H1 (cell line): ENCODE measurements at regions not wholly inside any gene's neighbourhood (a gene's known extent, or its start where the extent isn't known, plus 50 kb on each side); places are given as distances from the start of the nearest gene placed in this dataset.

Experiments used
- TCF12 ChIP-seq: IDR thresholded peaks from 2 replicates; pipeline ENCODE4 v1.6.1; 2011; ENCODE audit warnings: low read depth, mild to moderate bottlenecking, low read length
- TF ChIP-seq, protein P1 (sequence below): IDR thresholded peaks from 2 replicates; pipeline ENCODE4 v1.6.1; 2012; ENCODE audit warnings: low read length, inconsistent platforms

- TF ChIP-seq, protein P1, sequence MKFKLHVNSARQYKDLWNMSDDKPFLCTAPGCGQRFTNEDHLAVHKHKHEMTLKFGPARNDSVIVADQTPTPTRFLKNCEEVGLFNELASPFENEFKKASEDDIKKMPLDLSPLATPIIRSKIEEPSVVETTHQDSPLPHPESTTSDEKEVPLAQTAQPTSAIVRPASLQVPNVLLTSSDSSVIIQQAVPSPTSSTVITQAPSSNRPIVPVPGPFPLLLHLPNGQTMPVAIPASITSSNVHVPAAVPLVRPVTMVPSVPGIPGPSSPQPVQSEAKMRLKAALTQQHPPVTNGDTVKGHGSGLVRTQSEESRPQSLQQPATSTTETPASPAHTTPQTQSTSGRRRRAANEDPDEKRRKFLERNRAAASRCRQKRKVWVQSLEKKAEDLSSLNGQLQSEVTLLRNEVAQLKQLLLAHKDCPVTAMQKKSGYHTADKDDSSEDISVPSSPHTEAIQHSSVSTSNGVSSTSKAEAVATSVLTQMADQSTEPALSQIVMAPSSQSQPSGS = no peak
- TF ChIP-seq TCF12 = no peak
- TF ChIP-seq, all 59 proteins: peak for 0
Measured at GRCh38 chr1:106978477-106979322, 77.8 kb upstream of the PRMT6 start (continued).
